ENCODE measurements at regions not wholly inside any gene's neighbourhood (a gene's known extent, or its start where the extent isn't known, plus 50 kb on each side); places are given as distances from the start of the nearest gene placed in this dataset.

GRCh38 chr12:113651662-113652061 lies 180.0 kb upstream of the LHX5 start:
- 78 to 81% methylated on average over 3 of the region's 3 CpGs for WGBS, 2 donors
- no peak overlapping the region for H3K4me3 ChIP-seq
- peaks cover 0 to 4% of the 10 kb centered on the region in 2 donors for H3K27me3 ChIP-seq
- H3K27ac ChIP-seq, result no peak overlapping the region
- no peaks in the 10 kb centered on the region for H3K4me1 ChIP-seq
- TF ChIP-seq CTCF (IDR thresholded peaks at IDR 0.05) (no peak), EP300 (IDR thresholded peaks at IDR 0.05) (no peak), POLR2A (IDR thresholded peaks at IDR 0.05) (no peak)
- H3K36me3 ChIP-seq, result no peaks in the 10 kb centered on the region
- peaks cover 0 to 32% (median 0%) of the 10 kb centered on the region in 4 donors for H3K9me3 ChIP-seq
- no peak for DNase-seq (ENCODE audit: low spot score in 2 of 2)

GRCh38 chr12:113650476-113650875 lies 178.8 kb upstream of the LHX5 start:
- 67 to 75% methylated on average over 6 of the region's 6 CpGs for WGBS, 2 donors
- Histone ChIP-seq H3K9me3 (peaks cover 0 to 21% (median 0%) of the 10 kb centered on the region in 4 donors), H3K27me3 (peaks cover 0 to 4% of the 10 kb centered on the region in 2 donors), H3K4me1 (no peaks in the 10 kb centered on the region), H3K27ac (no peak overlapping the region), H3K36me3 (no peaks in the 10 kb centered on the region), H3K4me3 (no peak overlapping the region)
- no peak for DNase-seq (ENCODE audit: low spot score in 2 of 2)
- TF ChIP-seq EP300 (IDR thresholded peaks at IDR 0.05), result no peak
- TF ChIP-seq CTCF (IDR thresholded peaks at IDR 0.05), result no peak
- TF ChIP-seq POLR2A (IDR thresholded peaks at IDR 0.05), result no peak

DNA sequence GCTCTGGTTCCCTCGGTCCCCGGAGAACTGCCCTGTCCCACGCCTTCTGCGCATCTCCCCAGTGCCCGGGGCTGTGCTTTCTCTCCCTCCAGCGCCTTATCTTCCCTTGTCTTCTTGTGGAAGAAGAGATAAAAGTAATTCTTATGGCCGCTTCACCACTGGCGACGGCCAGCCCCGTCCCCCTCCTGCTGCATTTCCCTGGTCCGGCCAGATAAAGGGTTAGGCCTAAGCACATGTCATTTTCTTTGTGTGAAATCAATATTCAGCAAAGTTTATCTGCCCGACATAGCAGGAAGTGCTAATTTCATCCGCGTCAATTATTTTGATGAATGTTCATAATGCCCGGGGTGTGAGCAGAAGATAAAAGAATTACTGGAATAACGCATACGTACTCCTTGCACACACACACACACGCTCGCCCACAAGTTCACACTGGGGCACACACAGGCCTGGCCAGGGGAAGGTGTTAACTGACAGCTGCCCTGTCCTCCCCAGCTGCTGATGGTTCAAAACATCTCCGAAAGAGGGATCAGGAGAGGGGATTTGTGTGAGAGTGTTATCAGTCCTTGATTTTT lies 177.7 kb upstream of the LHX5 start:
- Histone ChIP-seq H3K4me1 (no peaks in the 10 kb centered on the region), H3K27ac (no peak overlapping the region), H3K4me3 (no peak overlapping the region), H3K36me3 (no peaks in the 10 kb centered on the region), H3K27me3 (peaks cover 0 to 5% of the 10 kb centered on the region in 2 donors), H3K9me3 (peaks cover 0 to 9% (median 0%) of the 10 kb centered on the region in 4 donors)
- WGBS, 2 donors, result 60 to 62% methylated on average over 20 of the region's 20 CpGs
- TF ChIP-seq EP300 (IDR thresholded peaks at IDR 0.05) (no peak), CTCF (IDR thresholded peaks at IDR 0.05) (no peak), POLR2A (IDR thresholded peaks at IDR 0.05) (no peak)
- no peak for DNase-seq (ENCODE audit: low spot score in 2 of 2)

DNA sequence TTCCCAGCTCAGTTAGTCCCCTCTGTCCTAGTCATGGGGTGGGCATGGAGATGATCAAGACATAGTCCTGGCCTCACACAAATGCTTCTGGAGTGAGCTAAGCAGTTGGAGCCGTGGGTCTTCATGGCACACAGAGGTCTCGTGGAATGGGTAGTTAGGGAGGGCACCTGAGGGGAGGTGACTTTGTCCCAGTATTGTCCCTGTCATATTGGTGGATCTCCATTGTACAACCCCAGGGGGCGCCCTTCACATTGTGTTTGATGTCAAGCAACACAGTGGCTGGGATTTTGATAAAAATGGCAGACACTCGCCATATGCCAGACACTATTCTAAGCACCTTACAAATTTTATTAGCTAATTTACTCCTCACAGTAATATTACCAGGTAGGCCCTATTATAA lies 175.4 kb upstream of the LHX5 start:
- WGBS, 2 donors, result 57 to 61% methylated on average over 2 to 4 of the region's 4 CpGs
- H3K27ac ChIP-seq, result no peak overlapping the region
- TF ChIP-seq EP300 (IDR thresholded peaks at IDR 0.05) (no peak), CTCF (IDR thresholded peaks at IDR 0.05) (no peak), POLR2A (IDR thresholded peaks at IDR 0.05) (no peak)
- no peak for DNase-seq (ENCODE audit: low spot score in 2 of 2)
- H3K27me3 ChIP-seq, result peaks cover 0 to 9% of the 10 kb centered on the region in 2 donors
- no peaks in the 10 kb centered on the region for H3K36me3 ChIP-seq
- no peaks in the 10 kb centered on the region for H3K4me1 ChIP-seq
- H3K4me3 ChIP-seq, result no peak overlapping the region
- H3K9me3 ChIP-seq, result no peaks in the 10 kb centered on the region

GRCh38 chr12:113645603-113646002 lies 173.9 kb upstream of the LHX5 start:
- Histone ChIP-seq H3K27me3 (peaks cover 0 to 14% of the 10 kb centered on the region in 2 donors), H3K4me1 (no peaks in the 10 kb centered on the region), H3K9me3 (no peaks in the 10 kb centered on the region), H3K27ac (no peak overlapping the region), H3K36me3 (no peaks in the 10 kb centered on the region), H3K4me3 (no peak overlapping the region)
- no peak for DNase-seq (ENCODE audit: low spot score in 2 of 2)
- 26 to 29% methylated on average over 12 to 14 of the region's 14 CpGs for WGBS, 2 donors
- TF ChIP-seq EP300 (IDR thresholded peaks at IDR 0.05), result no peak
- TF ChIP-seq POLR2A (IDR thresholded peaks at IDR 0.05), result no peak
- TF ChIP-seq CTCF (IDR thresholded peaks at IDR 0.05), result no peak
